Natural killer cell (primary cell): ENCODE measurements at regions not wholly inside any gene's neighbourhood (a gene's known extent, or its start where the extent isn't known, plus 50 kb on each side); places are given as distances from the start of the nearest gene placed in this dataset.

Experiments
- ATAC-seq, 3 donors: fragments of 150-1000 bp in 2 of 3; fragments of 200-7000 bp in 1 of 3; cut with Tn5 transposase; 1 replicate in 1 of 3; 2 replicates in 2 of 3; pipeline ENCODE4 v1.10.0; 2021; ENCODE audit warnings: mild to moderate bottlenecking in 2 of 3, moderate library complexity in 2 of 3
- DNase-seq, 2 donors: peaks; one replicate each; pipeline versions ENCODE4 v3.0.0 to v3.0.0-alpha.2; 2013 to 2021; ENCODE audit warnings: mixed read lengths in 1 of 2
- H3K27ac ChIP-seq: one replicate; pipeline ENCODE4 v1.5.1; 2013; ENCODE audit warnings: mild to moderate bottlenecking, low read length
- H3K27me3 ChIP-seq: one replicate; pipeline ENCODE4 v1.6.1; 2013; ENCODE audit warnings: low read length; ENCODE audit not compliant: control insufficient read depth, insufficient read depth
- H3K36me3 ChIP-seq: one replicate; pipeline ENCODE4 v1.6.1; 2013; ENCODE audit warnings: low read length; ENCODE audit not compliant: control insufficient read depth, insufficient read depth
- H3K4me1 ChIP-seq: one replicate; pipeline ENCODE4 v1.6.1; 2013; ENCODE audit warnings: low read length; ENCODE audit not compliant: control insufficient read depth, insufficient read depth
- H3K4me3 ChIP-seq: one replicate; pipeline ENCODE4 v1.5.1; 2013; ENCODE audit warnings: low read length
- H3K9me3 ChIP-seq: one replicate; pipeline ENCODE4 v1.6.1; 2013; ENCODE audit warnings: low read length; ENCODE audit not compliant: control insufficient read depth, insufficient read depth
- H3K27ac Mint-ChIP-seq, 2 donors: one replicate each; pipeline ENCODE4 v1.8.0; 2022; ENCODE audit warnings: mild to moderate bottlenecking in 2 of 2, mixed read lengths in 2 of 2, moderate library complexity in 1 of 2
- H3K27me3 Mint-ChIP-seq, 2 donors: one replicate each; pipeline ENCODE4 v1.8.0; 2022; ENCODE audit warnings: low read depth in 2 of 2, mixed read lengths in 2 of 2
- H3K36me3 Mint-ChIP-seq: one replicate; pipeline ENCODE4 v1.8.0; 2022; ENCODE audit warnings: mixed read lengths
- H3K4me1 Mint-ChIP-seq, 2 donors: one replicate each; pipeline ENCODE4 v1.8.0; 2022; ENCODE audit warnings: mixed read lengths in 2 of 2
- H3K4me3 Mint-ChIP-seq: one replicate; pipeline ENCODE4 v1.8.0; 2022; ENCODE audit warnings: mild to moderate bottlenecking, moderate library complexity, mixed read lengths
- H3K9me3 Mint-ChIP-seq, 2 donors: one replicate each; pipeline ENCODE4 v1.8.0; 2022; ENCODE audit warnings: mixed read lengths in 2 of 2
- WGBS: methylation state at CpG from one replicate; pipeline ENCODE4 v1.1.7; 2013; ENCODE audit warnings: missing lambda C conversion rate; ENCODE audit not compliant: insufficient coverage; 5-methylcytosine and 5-hydroxymethylcytosine counted together
- intact Hi-C: fragments of 100-400 bp; cut with micrococcal nuclease; formaldehyde crosslinking; loops from one replicate; pipeline ENCODE4 v1.14.2; 2022
- TF ChIP-seq, protein P1 (sequence below): fragments of 200-600 bp; IDR thresholded peaks from one replicate; pipeline ENCODE4 v1.8.0; 2022; ENCODE audit warnings: antibody characterized with exemption

DNA sequence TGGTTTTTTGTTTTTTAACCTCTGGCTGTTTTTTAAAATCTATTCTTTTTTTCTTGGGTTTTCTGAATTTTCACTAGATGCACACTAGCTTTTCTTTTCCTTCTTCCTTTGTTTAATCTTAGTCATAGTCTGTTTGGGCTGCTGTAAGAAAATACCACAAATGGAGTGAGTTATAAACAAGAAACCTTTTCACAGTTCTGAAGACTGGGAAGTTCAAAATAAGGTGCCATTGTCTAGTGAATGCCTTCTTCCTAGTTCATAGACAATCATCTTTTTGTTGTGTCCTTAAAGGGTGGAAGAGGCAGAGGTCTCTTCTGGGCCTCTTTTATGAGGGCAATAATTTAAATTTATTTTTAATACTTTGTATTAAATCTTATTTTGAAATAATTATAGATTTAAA lies 532.9 kb upstream of the ANO5 start:
- TF ChIP-seq, protein P1, sequence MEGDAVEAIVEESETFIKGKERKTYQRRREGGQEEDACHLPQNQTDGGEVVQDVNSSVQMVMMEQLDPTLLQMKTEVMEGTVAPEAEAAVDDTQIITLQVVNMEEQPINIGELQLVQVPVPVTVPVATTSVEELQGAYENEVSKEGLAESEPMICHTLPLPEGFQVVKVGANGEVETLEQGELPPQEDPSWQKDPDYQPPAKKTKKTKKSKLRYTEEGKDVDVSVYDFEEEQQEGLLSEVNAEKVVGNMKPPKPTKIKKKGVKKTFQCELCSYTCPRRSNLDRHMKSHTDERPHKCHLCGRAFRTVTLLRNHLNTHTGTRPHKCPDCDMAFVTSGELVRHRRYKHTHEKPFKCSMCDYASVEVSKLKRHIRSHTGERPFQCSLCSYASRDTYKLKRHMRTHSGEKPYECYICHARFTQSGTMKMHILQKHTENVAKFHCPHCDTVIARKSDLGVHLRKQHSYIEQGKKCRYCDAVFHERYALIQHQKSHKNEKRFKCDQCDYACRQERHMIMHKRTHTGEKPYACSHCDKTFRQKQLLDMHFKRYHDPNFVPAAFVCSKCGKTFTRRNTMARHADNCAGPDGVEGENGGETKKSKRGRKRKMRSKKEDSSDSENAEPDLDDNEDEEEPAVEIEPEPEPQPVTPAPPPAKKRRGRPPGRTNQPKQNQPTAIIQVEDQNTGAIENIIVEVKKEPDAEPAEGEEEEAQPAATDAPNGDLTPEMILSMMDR: no peak
- Histone ChIP-seq H3K27ac (no peak overlapping the region), H3K27me3 (no peaks in the 10 kb centered on the region), H3K4me3 (no peak overlapping the region), H3K36me3 (no peaks in the 10 kb centered on the region), H3K9me3 (no peaks in the 10 kb centered on the region), H3K4me1 (no peaks in the 10 kb centered on the region)
- no peaks in the 10 kb centered on the region for H3K36me3 Mint-ChIP-seq
- intact Hi-C loops: no loop called here
- H3K27me3 Mint-ChIP-seq: no peaks in the 10 kb centered on the region
- no peak for DNase-seq
- H3K27ac Mint-ChIP-seq: no peak overlapping the region
- no peak for ATAC-seq
- no peak overlapping the region for H3K4me3 Mint-ChIP-seq
- H3K9me3 Mint-ChIP-seq: peaks cover 11 to 18% of the 10 kb centered on the region in 2 donors
- no peaks in the 10 kb centered on the region for H3K4me1 Mint-ChIP-seq

DNA sequence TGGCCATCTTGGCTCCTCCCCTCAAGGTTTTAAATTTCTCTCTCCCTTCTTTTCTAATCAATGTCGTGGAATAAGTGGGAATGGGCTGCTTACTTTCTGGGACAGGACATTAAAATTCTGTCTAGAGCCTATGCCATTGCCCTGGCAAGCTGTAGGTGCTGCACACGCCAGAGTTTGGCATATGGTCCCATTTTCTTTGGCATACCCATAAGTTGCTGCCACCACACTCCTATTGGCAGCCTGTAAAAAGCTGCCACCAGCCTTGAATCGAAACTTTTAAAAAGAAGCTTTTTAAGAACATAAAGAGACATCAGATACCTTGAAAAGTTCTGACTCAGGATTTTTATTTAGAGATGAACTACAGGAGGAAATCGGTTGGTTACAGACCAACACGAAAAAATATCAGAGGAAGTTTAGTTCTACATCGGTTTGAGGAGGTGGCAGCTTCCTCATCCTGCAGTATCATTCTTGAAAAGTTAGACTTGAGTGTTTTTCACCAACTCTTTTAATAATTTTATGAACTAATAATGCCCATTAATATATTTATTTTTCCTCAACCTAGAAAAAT lies 517.8 kb upstream of the ANO5 start:
- ATAC-seq: no peak
- Mint-ChIP-seq H3K4me3 (no peak overlapping the region), H3K27ac (no peak overlapping the region), H3K9me3 (peaks cover 4 to 8% of the 10 kb centered on the region in 2 donors), H3K27me3 (no peaks in the 10 kb centered on the region), H3K36me3 (peaks cover 8% of the 10 kb centered on the region), H3K4me1 (no peaks in the 10 kb centered on the region)
- Histone ChIP-seq H3K9me3 (no peaks in the 10 kb centered on the region), H3K27me3 (no peaks in the 10 kb centered on the region), H3K36me3 (no peaks in the 10 kb centered on the region), H3K27ac (no peak overlapping the region), H3K4me3 (no peak overlapping the region), H3K4me1 (no peaks in the 10 kb centered on the region)
- WGBS: 79% methylated on average over 4 of the region's 6 CpGs
- intact Hi-C loops: no loop called here
- TF ChIP-seq, protein P1: no peak
- DNase-seq: no peak

DNA sequence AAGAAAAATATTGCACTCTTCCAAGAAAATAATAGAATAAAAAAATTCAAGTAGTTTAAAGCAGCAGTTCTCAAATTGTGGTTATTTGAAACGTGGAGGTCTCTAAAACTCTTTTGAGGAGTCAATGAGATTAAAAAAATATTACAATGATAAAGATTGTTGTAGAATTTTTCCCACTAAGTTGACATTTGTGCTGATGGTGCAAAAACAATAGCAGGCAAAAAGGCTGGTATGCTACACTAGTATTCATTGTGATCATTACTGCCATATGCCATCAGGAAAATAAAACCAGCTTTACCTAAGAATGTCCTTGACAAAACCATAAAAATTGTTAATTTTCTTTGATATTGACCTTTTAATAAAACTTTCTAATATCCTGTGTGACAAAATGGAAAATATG lies 505.2 kb upstream of the ANO5 start:
- Mint-ChIP-seq H3K27ac (no peak overlapping the region), H3K9me3 (peaks cover 8 to 11% of the 10 kb centered on the region in 2 donors), H3K36me3 (no peaks in the 10 kb centered on the region), H3K4me3 (no peak overlapping the region), H3K4me1 (no peaks in the 10 kb centered on the region), H3K27me3 (no peaks in the 10 kb centered on the region)
- H3K9me3 ChIP-seq: peaks cover 13% of the 10 kb centered on the region
- intact Hi-C loops: no loop called here
- TF ChIP-seq, protein P1: no peak
- ATAC-seq (no peak), DNase-seq (no peak)
- 80% methylated on average over 1 of the region's 1 CpG for WGBS
- H3K36me3 ChIP-seq: no peaks in the 10 kb centered on the region
- no peak overlapping the region for H3K27ac ChIP-seq
- no peaks in the 10 kb centered on the region for H3K4me1 ChIP-seq
- H3K27me3 ChIP-seq: no peaks in the 10 kb centered on the region
- H3K4me3 ChIP-seq: no peak overlapping the region

DNA sequence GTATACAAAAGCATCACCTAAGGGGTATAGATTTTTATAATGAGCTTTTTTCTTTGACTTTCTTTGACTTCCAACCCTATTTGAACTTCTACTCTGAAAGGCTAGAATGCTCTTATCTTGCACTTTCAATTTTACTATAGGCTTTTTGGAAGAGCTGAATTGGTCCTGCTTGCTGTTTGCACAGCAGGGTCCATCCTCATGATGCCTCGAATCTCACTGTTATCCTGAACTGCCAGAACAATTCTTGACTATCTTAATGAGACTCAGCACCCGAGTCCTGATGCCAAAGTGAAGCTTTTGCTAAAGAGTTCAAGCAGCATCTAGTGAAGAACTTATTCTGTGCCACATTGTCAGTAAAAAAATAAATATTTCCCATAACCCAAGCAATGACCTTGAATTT lies 488.3 kb upstream of the ANO5 start:
- no peak for DNase-seq
- no peak overlapping the region for H3K4me3 ChIP-seq
- H3K9me3 ChIP-seq: no peaks in the 10 kb centered on the region
- H3K4me1 ChIP-seq: no peaks in the 10 kb centered on the region
- no peak for ATAC-seq
- Mint-ChIP-seq H3K9me3 (peaks cover 5% of the 10 kb centered on the region in 2 donors), H3K4me3 (no peak overlapping the region), H3K4me1 (no peaks in the 10 kb centered on the region), H3K27ac (no peak overlapping the region), H3K27me3 (no peaks in the 10 kb centered on the region), H3K36me3 (no peaks in the 10 kb centered on the region)
- H3K27ac ChIP-seq: no peak overlapping the region
- H3K36me3 ChIP-seq: no peaks in the 10 kb centered on the region
- intact Hi-C loops: no loop called here
- WGBS: 72% methylated on average over 2 of the region's 2 CpGs
- no peaks in the 10 kb centered on the region for H3K27me3 ChIP-seq
- TF ChIP-seq, protein P1: no peak
